Lower leg skin (tissue), 3 donors: ENCODE measurements at regions not wholly inside any gene's neighbourhood (a gene's known extent, or its start where the extent isn't known, plus 50 kb on each side); places are given as distances from the start of the nearest gene placed in this dataset.

ENCODE experiments used
- POLR2A ChIP-seq, 2 donors: fragments of 450-650 bp; IDR thresholded peaks; one replicate each; pipeline ENCODE4 v1.6.1; 2016 to 2017; ENCODE audit warnings: antibody characterized with exemption in 2 of 2, mild to moderate bottlenecking in 1 of 2, moderate library complexity in 1 of 2
- TF ChIP-seq, protein P1 (sequence below), 3 donors: fragments of 450-650 bp; IDR thresholded peaks; one replicate each; pipeline ENCODE4 v1.5.1; 2016; ENCODE audit warnings: antibody characterized with exemption in 3 of 3, mild to moderate bottlenecking in 3 of 3, moderate library complexity in 2 of 3

GRCh38 chr5:173793648-173794548 is 94.3 kb upstream of the CPEB4 start:
- TF ChIP-seq, protein P1, sequence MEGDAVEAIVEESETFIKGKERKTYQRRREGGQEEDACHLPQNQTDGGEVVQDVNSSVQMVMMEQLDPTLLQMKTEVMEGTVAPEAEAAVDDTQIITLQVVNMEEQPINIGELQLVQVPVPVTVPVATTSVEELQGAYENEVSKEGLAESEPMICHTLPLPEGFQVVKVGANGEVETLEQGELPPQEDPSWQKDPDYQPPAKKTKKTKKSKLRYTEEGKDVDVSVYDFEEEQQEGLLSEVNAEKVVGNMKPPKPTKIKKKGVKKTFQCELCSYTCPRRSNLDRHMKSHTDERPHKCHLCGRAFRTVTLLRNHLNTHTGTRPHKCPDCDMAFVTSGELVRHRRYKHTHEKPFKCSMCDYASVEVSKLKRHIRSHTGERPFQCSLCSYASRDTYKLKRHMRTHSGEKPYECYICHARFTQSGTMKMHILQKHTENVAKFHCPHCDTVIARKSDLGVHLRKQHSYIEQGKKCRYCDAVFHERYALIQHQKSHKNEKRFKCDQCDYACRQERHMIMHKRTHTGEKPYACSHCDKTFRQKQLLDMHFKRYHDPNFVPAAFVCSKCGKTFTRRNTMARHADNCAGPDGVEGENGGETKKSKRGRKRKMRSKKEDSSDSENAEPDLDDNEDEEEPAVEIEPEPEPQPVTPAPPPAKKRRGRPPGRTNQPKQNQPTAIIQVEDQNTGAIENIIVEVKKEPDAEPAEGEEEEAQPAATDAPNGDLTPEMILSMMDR (IDR thresholded peaks at IDR 0.05) = no peak
- no peak for TF ChIP-seq POLR2A (IDR thresholded peaks at IDR 0.05)
